HCT116 (cell line): ENCODE measurements at regions not wholly inside any gene's neighbourhood (a gene's known extent, or its start where the extent isn't known, plus 50 kb on each side); places are given as distances from the start of the nearest gene placed in this dataset.

Experiments used
- ATAC-seq: fragments of 200-7000 bp; cut with Tn5 transposase; 2 replicates; pipeline ENCODE4 v1.9.1; 2020; ENCODE audit warnings: mild to moderate bottlenecking, moderate library complexity
- BruUV-seq: library from RNA; stranded (reverse); fragments of 400-500 nt; replicated peaks from 2 replicates; lab custom pipeline; 2021; lab: Mats Ljungman, UMichigan
- CTCF ChIA-PET: fragments of 300-600 bp; sonication (Branson Sonifier 250); formaldehyde crosslinking; loops from one replicate; lab custom pipeline; 2021; ENCODE audit warnings: antibody characterized with exemption; lab: Charles Lee
- POLR2A ChIA-PET: fragments of 300-600, 350-600 bp; sonication (Branson Sonifier 250); formaldehyde crosslinking; loops from one replicate; lab custom pipeline; 2021; ENCODE audit warnings: antibody characterized with exemption; lab: Charles Lee
- RAD21 ChIA-PET, 2 experiments: fragments of 300-600 bp; sonication (Branson Sonifier 250); formaldehyde crosslinking; loops; one replicate each; lab custom pipeline; 2023; ENCODE audit warnings: low total read pairs in 2 of 2; ENCODE audit not compliant: uncharacterized antibody in 2 of 2, unreplicated experiment in 2 of 2, low non-redundant PET in 1 of 2; lab: Charles Lee
- DNase-seq: peaks from one replicate; pipeline ENCODE4 v3.0.0-alpha.2; 2010; ENCODE audit warnings: low read depth, low spot score
- H2AFZ ChIP-seq: fragments of 200-600 bp; shearing (Covaris generic), sonication (generic); 2 replicates; pipeline ENCODE4 v1.6.1; 2017; ENCODE audit warnings: low read depth, mixed run types, mixed read lengths, antibody characterized with exemption, low read length; ENCODE audit not compliant: poor library complexity, severe bottlenecking
- H3K27ac ChIP-seq: 2 replicates; pipeline ENCODE4 v1.5.1; 2012; ENCODE audit warnings: low read depth, low read length
- H3K27me3 ChIP-seq: fragments of 200-600 bp; sonication (generic); 2 replicates; pipeline ENCODE4 v1.6.1; 2016; ENCODE audit warnings: mixed run types, low read length, mixed read lengths; ENCODE audit not compliant: insufficient read depth
- H3K36me3 ChIP-seq, 2 experiments: fragments of 200-500 bp in 1 of 2; fragments of 200-600 bp in 1 of 2; sonication (Bioruptor generic) in 1 of 2; sonication (generic) in 1 of 2; 2 replicates each; pipeline versions ENCODE4 v1.5.1 to v1.6.1; 2014 to 2016; ENCODE audit warnings: low read length in 2 of 2, inconsistent platforms in 1 of 2, mixed read lengths in 1 of 2, mixed run types in 1 of 2; ENCODE audit not compliant: insufficient read depth in 2 of 2, control insufficient read depth in 1 of 2
- H3K4me1 ChIP-seq, 2 experiments: fragments of 200-600 bp in 1 of 2; sonication (generic) in 1 of 2; 2 replicates each; pipeline versions ENCODE4 v1.5.1 to v1.6.1; 2012 to 2017; ENCODE audit warnings: low read length in 2 of 2, inconsistent platforms in 1 of 2, mild to moderate bottlenecking in 1 of 2, mixed read lengths in 1 of 2, mixed run types in 1 of 2, moderate library complexity in 1 of 2; ENCODE audit not compliant: insufficient read depth in 2 of 2, control insufficient read depth in 1 of 2
- H3K4me2 ChIP-seq: fragments of 200-600 bp; sonication (generic); 2 replicates; pipeline ENCODE4 v1.6.1; 2017; ENCODE audit warnings: mixed run types, low read length, mixed read lengths
- H3K4me3 ChIP-seq, 2 experiments: fragments of 200-600 bp in 1 of 2; sonication (generic) in 1 of 2; replicated peaks in 1 of 2; 2 replicates each; pipeline ENCODE4 v1.5.1; 2011 to 2016; ENCODE audit warnings: low read length in 2 of 2, control low read depth in 1 of 2, low read depth in 1 of 2, mild to moderate bottlenecking in 1 of 2, mixed read lengths in 1 of 2, mixed run types in 1 of 2
- H3K79me2 ChIP-seq: fragments of 200-600 bp; sonication (generic); 2 replicates; pipeline ENCODE4 v1.6.1; 2017; ENCODE audit warnings: mild to moderate bottlenecking, mixed run types, low read length, moderate library complexity, mixed read lengths; ENCODE audit not compliant: insufficient read depth
- H3K9ac ChIP-seq: fragments of 200-600 bp; sonication (generic); 2 replicates; pipeline ENCODE4 v1.6.1; 2016; ENCODE audit warnings: low read length, mixed read lengths
- H3K9me2 ChIP-seq: fragments of 200-600 bp; sonication (generic), shearing (Covaris generic); 2 replicates; pipeline ENCODE4 v1.6.1; 2017; ENCODE audit warnings: mixed run types, mild to moderate bottlenecking, moderate library complexity; ENCODE audit not compliant: insufficient read depth
- H3K9me3 ChIP-seq, 2 experiments: fragments of 200-500 bp in 1 of 2; fragments of 200-600 bp in 1 of 2; sonication (Bioruptor generic) in 1 of 2; sonication (generic) in 1 of 2; 2 replicates each; pipeline ENCODE4 v1.6.1; 2014 to 2017; ENCODE audit warnings: low read length in 2 of 2, mixed read lengths in 2 of 2, inconsistent platforms in 1 of 2, low read depth in 1 of 2, mild to moderate bottlenecking in 1 of 2, mixed run types in 1 of 2, moderate library complexity in 1 of 2; ENCODE audit not compliant: control insufficient read depth in 1 of 2, insufficient read depth in 1 of 2
- H4K20me1 ChIP-seq: fragments of 200-600 bp; sonication (generic), shearing (Covaris generic); 2 replicates; pipeline ENCODE4 v1.6.1; 2017; ENCODE audit warnings: mixed run types, mild to moderate bottlenecking, moderate library complexity; ENCODE audit not compliant: insufficient read depth
- CBX3 ChIP-seq: IDR thresholded peaks from 2 replicates; pipeline ENCODE4 v1.6.1; 2012; ENCODE audit warnings: low read depth
- POLR2AphosphoS5 ChIP-seq: IDR thresholded peaks from 2 replicates; pipeline ENCODE4 v1.6.1; 2011; ENCODE audit warnings: mild to moderate bottlenecking, low read depth, low read length, moderate library complexity
- RAD21 ChIP-seq: IDR thresholded peaks from 2 replicates; pipeline ENCODE4 v1.6.1; 2012; ENCODE audit warnings: low read depth, mild to moderate bottlenecking
- REST ChIP-seq: IDR thresholded peaks from 2 replicates; pipeline ENCODE4 v1.6.1; 2012; ENCODE audit warnings: low read depth
- YY1 ChIP-seq: IDR thresholded peaks from 2 replicates; pipeline ENCODE4 v1.6.1; 2011; ENCODE audit warnings: low read length, low read depth, moderate library complexity, mild to moderate bottlenecking; ENCODE audit not compliant: insufficient replicate concordance; ENCODE audit errors: extremely low read depth
- intact Hi-C: fragments of 100-400 bp; cut with micrococcal nuclease; formaldehyde crosslinking; loops from 2 replicates; pipeline ENCODE4 v1.10.0; 2022

GRCh38 chr6:144476286-144476685 is 191.2 kb downstream of the UTRN start:
- no peak for DNase-seq
- intact Hi-C loops, result no loop called here
- CTCF ChIA-PET, result interaction anchor here (1.6 kb wide), 1 partner anchor 371 kb away, joined by 3 read pairs; no protein-coding TSS in a partner anchor

More at GRCh38 chr6:144476286-144476685, 191.2 kb downstream of the UTRN start:
- ChIA-PET RAD21 (no interaction called here), POLR2A (no interaction called here)
- Histone ChIP-seq H2AFZ (no peak overlapping the region), H3K9me2 (no peaks in the 10 kb centered on the region), H4K20me1 (no peaks in the 10 kb centered on the region), H3K27me3 (no peaks in the 10 kb centered on the region), H3K27ac (no peak overlapping the region), H3K4me3 (no peak overlapping the region), H3K9me3 (no peaks in the 10 kb centered on the region), H3K4me1 (no peaks in the 10 kb centered on the region), H3K79me2 (no peaks in the 10 kb centered on the region), H3K36me3 (peaks cover 0 to 2% of the 10 kb centered on the region in 2 experiments; a peak in 1 of 4 replicates), H3K4me2 (no peak overlapping the region), H3K9ac (no peak overlapping the region)
- ATAC-seq, result no peak
- no TSS peak for BruUV-seq
- TF ChIP-seq YY1 (no peak), CBX3 (no peak), RAD21 (no peak), POLR2AphosphoS5 (no peak), REST (no peak)
